Stromal cell of bone marrow (primary cell): ENCODE measurements at regions not wholly inside any gene's neighbourhood (a gene's known extent, or its start where the extent isn't known, plus 50 kb on each side); places are given as distances from the start of the nearest gene placed in this dataset.
"Not testable (repeated sequence)": the region's sequence is repeated elsewhere in the genome, so short reads cannot be mapped to it uniquely, and the experiment has no call there.

Experiments
- DNase-seq: peaks from one replicate; pipeline ENCODE4 v3.0.0-alpha.2; 2012; ENCODE audit warnings: low read depth

DNA sequence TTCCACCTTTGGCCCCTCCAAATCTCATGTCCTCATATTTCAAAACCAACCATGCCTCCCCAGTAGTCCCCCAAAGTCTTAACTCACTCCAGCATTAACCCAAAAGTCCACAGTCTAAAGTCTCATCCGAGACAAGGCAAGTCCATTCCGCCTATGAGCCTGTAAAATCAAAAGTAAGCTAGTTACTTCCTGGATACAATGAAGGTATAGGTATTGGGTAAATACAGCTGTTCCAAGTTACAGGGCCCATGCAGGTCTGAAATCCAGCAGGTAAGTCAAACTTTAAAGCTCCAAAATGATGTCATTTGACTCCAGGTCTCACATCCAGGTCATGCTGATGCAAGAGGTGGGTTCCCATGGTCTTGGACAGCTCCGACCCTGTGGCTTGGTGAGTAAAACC lies 1640.1 kb upstream of the LRRTM3 start:
- not testable (repeated sequence) for DNase-seq

DNA sequence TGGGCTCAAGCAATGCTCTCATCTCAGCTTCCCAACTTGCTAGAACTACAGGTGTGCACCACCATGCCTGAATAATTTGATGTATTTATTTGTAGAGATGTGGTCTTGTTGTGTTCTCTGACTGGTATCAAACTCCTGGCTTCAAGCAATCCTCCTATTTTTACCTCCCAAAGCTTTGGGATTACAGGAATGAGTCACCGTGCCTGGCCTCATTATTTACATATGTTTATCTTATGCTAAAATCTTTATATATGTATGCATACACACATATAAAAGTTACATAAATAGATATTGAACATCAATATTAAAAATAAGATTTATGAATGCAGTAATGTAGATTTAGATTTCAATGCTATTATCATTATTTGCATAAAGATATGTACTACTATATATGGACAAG lies 1634.5 kb upstream of the LRRTM3 start:
- DNase-seq, result no peak

DNA sequence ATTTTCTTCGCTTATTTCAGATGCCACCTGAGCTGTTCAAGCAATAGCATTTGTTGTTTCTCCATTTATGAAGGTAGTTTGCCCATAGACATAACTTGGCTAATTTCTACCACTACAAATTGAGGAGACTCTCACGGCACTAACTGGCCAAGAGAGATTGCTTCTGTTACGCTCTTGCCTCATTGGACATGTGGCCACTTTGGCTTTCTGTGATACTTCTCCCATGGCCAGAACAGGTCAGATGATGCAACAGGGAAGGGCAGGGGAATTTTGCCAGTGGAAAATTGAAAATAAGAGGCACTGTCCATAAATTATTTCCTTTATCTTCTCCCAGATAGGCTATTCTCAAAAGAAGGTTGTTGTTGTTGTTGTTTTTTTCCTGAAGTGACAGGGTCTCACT lies 1633.3 kb upstream of the LRRTM3 start:
- no peak for DNase-seq

DNA sequence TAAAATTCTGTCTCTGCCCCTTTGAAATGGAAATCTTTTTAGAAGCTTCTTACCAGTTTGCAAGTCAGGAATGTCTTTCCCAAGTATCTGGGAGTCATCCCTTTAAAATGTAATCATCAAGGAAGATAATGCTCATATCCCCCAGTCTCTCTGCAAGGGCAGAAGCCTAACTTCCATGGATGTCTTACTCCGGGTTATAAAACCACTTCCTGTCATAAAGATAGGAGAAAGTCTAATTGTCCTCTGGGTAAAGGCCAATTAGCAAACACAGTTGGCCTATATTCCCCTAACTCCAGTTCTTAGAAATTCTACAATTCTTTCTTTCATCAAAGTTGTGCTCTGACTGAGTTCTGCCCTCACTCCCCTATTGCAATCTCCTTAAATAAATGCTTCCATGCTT lies 1631.5 kb upstream of the LRRTM3 start:
- DNase-seq, result no peak

DNA sequence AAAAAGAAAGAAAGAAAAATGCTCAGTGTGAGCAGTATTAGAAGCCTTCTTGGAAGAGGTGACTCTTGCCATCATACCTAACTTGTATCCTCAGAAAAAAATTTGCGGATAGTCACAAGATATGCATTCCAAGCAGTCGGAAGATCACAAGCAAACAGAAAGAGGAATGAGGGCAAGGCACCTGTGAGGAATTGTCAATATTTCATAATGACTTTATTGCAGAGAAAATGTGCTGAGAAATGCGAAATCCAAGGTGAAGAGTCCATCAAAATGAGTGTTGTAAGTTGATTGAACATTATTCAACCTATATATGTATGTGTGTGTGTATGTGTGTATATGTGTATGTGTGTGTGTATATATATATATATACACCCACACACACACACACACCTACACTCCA lies 1624.7 kb upstream of the LRRTM3 start:
- no peak for DNase-seq

DNA sequence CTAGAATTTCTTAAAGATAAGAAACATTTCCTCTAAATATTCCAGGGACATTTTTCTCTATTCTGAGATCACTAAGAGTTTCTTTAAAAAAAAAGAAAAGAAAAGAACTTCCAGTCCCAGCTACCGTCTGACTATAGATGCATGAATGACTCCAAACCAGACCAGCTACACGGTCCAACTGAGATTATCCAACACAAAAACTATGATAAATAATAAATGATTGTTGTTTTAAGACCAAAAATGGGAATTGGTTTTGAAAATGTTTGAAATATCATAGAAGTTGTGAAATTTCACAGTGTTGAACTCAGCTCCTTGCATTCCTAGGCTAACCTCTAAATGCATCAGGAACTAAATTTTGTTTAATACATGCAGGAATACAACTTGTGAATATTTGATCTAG lies 1619.6 kb upstream of the LRRTM3 start:
- DNase-seq, result no peak

DNA sequence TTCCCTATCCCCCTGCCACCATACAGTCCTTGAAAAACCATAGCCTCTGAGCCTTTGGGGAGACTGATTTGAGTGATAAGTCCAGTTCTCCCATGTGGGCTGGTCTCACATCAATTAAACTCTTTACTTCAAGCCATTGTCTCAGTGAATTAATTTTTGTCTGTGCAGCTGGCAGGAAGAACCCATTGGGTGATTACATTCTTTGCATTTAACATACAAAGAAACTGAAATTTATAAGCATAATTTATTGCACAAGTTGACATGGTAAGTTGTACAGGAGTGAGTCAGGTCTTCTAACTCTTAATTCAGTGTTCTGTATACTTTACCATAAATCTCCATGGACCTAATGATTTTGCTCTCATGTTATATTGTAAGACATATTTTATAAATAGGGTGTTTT lies 1613.0 kb upstream of the LRRTM3 start:
- DNase-seq, result no peak

DNA sequence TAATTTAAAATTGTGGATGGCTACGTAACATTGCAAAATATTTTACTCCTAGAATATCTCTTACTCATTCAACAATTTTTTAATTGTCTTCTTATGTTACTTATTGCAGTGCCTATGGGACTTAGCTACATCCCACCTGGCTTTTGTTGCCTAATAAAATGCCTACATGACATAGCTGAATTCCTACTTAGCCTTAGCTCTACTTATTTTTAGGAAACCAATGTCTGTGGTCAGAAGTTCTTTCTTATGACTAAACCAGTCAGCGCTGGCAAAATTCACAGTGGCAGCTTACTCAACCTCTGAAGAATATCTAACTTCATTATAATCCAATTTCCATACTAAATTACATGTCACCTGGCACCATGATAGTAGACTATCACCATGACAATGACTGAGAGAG lies 1612.4 kb upstream of the LRRTM3 start:
- DNase-seq, result peak; percentile 9

DNA sequence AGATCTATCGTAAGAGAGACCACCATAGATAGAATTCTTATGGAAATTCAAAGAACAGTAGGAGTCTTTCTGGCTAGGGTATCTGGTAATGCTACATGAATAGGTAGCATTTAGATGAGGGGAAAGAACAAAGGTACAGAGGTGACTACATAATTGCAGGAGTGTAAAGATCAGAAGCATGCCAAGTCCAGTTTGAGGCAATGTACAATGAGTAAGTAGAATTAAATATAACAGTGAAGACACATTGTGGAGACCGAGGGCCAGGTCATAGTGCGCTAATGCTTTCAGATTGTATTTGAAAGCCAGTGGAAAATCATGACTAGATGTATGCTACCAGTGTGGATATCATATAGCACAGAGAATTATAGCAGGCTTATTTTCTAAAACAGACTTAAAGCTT lies 1611.6 kb upstream of the LRRTM3 start:
- DNase-seq, result no peak

DNA sequence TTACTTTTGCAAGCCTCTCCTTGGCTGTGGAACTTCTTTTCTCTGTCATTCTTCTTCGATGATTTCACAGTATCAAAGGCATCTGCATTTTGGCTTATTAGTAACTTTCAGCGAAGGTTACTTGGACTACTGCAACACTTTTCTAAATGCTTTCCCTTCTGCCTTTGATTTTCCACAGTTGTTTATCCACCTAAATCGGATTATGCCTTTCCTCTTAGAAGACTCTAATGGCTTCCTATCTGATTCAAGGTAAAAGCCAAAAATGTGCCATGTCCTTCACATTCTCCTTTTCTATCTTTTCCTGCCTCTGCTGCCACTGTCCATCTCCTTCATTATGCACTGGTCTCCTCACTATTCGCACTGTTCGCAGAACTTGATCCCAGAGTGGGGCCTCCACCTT lies 1606.3 kb upstream of the LRRTM3 start:
- no peak for DNase-seq

DNA sequence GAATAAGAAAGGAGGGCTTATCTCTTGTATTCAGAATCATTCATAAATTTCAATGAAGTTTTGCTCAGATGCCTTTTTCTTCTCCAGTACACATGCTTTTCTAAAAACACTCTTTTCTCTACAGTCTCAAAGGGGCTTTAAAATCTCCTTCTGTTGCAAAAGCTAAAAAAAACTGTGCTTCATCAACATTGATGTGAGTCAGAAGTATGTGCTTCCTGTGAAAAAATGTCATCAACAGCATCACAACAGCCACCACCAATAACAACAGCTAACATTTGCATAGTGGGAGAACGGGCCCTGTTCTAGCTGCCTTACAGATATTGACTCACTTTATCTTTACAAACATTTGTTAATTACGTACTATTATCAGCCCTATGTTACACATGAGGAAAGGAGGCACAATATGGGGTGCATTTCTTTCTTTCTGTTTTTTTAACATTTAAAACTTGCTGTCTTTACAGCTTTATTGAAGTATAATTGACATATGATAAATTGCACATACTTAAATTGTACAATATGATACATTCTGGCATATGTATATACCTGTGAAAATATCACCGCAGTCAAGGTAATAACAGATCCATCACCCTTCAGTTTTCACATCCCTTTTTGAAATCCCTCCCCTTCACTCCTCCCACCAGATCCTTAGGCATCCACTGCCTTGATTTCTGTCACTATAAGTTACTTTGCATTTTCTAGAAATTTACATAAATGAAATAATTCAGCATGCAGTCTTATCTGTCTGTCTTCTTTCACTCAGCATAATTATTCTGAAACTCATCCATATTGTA lies 1605.4 kb upstream of the LRRTM3 start:
- no peak for DNase-seq

DNA sequence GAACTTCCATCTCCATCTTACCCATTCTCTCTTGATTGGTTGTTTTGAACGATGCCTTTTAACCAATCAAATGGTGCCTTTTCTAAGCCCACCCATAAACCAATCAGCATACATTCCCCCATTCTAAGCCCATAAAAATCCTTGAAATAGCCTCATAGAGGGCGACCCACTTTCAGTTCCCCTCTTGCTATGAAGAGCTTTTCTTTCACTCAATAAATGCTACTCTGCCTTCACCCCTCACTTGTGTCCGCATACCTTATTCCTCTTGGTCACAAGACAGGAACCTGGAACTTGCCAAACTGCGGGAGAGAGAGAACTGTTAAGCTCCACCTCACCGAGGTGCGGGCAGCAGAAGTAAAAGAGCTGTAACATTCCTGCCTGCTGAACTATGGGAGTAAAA lies 1602.0 kb upstream of the LRRTM3 start:
- no peak for DNase-seq

DNA sequence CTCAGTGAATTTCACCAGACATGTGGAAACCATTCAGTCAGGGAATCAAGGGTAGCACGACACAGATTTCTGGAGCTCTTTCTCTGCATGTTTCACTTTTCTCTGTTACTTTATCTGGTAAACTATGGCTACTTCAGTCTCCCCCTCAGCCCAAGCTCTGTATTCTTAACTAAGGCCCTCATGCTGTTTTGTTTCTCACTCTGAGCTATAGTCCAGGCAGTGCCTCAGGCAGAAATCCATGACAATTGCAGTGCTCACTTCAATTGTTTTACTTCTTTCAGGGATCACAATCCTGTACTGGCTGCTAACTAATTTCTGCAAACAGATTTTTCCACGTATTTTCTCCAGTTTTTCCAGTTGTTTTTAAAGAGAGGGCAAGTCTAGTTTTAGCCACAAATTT lies 1599.9 kb upstream of the LRRTM3 start:
- no peak for DNase-seq

DNA sequence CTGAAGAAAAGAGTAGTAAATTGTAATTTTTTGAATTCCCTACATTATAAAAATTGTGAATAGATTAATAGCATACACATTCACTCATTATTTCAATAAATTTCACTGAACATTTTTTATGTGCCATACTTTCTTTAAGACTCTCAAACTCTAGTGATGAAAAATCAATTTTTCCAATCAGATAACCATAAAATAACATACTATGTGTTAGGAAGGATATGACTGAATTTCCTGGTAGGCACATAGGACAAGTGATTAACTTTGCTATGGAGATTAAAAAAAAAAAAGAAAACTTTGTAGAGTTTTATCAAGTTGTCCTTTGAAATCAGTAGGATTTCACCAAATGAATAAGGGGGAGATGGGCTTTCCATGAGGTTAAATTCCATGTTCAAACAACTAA lies 1597.3 kb upstream of the LRRTM3 start:
- DNase-seq, result no peak

DNA sequence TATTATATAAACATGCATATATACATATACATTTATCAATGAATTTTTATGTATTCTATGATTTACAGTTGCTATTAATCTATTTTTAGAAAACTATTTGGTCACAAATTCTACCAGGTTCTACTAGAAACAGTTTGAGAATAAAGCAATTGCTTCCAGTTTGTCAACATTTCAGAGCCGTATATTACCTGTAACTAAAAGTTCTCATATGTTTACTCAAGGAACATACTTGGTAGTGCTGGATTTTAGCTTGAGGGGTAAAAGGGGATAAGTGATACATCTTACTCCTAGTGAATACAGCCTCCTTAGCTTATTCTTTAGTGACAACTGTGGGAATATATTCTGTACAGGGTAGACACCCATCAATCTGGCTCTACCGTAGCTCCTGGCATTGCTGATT lies 1590.5 kb upstream of the LRRTM3 start:
- DNase-seq, result no peak

DNA sequence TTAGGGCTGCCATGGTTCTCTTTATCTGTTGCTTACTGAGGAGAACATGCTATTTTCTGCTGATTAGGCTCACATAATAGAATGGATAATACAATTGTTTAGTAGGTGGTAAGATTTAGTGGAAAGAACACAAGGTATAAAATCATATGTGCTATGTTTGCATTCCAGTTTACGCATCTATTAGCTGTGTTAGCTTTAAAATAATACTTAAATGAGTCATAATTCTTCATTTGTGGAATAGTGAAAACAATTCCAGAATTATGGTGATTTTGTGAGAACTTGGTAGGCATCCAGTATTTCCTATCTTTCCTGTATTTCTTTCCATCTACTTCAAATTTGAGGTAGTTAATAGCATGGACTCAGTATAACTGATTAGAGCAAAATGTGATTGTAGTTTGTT lies 1585.5 kb upstream of the LRRTM3 start:
- no peak for DNase-seq

DNA sequence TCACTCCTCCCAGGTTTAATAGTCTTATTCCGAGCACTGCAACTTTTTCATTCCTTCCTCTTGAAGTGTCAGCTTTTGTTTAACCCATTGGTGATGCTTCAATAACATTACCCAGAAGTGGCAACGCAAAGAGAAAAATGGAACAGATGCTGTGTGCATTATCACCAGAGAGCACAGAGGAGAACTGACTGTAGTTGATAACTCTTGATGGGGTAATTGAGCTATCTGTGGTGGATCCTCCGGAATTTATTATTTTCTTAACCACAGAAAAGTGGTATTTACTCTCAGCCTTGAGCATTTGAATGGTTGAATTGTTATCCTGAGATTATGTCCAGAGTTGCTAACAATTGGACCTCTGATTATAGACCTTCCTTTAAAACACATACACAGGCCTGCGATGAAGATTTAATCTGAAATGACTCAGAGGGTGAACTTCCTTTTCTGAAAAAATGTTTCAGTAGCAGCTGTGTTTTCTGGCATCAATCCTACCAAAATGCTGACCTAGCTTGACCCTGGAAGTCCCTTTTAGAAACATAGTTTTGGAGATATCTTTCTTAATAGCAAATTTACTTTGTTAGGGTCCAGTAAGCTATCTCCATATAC lies 1584.4 kb upstream of the LRRTM3 start:
- DNase-seq, result peak; percentile 13

DNA sequence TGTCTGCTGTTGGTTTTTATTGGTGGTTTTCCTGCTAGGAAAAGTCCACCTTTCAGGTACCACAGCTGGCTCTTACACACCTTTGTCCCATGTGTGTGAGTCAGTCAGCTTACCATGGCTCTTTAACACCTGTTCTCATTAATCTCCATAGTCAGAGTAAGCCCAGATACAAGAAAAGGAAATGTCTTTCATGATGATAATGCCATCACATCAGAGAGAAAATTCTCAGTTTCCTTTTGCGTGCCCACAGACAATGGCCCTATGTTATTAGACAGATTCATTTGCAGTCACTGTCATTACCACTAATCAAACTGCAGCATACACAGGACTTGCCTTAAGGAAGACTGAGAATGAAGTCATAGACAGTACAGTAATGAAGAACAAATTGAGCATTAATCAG lies 1583.6 kb upstream of the LRRTM3 start:
- DNase-seq, result no peak

DNA sequence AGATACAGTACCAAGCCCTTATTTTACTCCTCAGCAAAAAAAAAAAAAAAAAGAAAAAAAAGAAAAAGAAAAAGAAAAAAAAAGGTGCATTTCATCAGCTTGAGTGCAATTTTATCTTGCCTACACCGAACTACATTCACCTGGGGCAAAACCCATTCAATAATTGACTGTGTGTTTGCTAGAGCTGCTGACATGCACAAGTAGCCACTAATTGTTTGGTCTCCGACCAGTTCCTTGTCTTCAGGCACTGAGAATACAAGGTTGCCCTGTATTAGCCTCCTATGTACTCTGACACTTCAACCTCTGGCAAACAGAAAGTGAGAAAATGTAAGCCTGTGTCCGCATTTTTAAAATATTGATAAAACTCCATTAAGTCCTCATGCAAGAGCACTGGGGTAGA lies 1579.4 kb upstream of the LRRTM3 start:
- DNase-seq, result no peak

DNA sequence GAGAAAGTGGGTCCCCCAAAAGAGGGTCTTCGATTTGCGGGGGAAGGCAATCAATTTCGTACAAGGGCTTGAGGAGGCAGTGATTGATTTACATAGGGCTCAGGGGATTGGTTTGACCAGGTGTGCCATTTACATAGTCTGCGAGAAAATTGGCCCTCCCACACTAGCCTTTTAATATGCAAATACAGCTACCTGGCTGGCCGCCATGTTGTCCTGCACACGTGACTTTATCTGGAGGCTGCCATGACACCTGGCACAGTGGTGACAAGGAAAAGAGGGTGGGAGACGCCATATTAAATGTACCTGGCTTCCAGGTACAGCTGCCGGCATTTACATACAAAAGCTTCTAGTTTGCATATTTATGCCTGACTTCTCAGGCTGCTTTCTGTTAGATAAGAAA lies 1577.2 kb upstream of the LRRTM3 start:
- DNase-seq, result no peak

DNA sequence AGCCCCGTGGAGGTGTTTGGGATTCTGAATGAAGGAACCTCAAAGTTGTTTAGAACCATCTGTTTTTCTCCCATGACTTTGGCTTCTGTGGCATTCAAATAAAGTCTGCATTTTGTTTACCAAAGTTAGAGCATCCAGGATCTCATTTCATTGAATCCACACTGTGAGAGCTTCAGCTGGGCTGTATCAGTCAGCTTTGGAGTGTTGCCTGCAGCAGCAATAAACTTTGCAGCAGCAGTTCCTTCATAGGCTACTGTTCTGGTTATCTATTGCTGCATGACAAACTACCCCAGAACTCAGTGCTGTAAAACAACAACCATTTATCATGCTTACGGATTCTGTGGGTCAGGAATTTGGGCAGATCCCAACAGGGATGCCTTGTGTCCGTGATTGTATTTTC lies 1575.2 kb upstream of the LRRTM3 start:
- DNase-seq, result no peak

DNA sequence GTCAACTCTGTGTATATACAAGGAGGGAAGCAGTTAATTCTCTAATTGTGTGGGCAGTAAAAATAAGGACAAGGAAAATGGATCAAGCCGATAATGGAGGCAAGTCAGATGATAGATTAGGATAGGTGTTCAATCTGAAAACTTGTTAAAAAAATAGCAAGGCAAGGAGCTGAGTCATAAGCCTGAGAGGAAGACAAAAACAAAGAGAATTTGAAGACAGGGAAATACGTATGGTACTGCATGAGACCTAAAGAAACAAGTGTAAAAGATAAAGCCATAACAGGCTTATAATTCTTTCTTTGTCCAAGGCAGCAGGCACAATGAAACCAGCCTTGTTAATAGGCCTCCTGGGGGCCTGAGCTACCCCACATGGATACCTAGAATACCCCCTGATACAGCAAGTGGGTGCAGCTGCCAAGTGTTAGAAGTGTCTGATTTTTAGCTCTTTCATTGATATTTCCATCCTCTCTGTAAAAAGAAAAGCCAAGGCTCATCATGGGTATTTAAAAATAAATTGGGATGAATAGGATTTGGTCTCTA lies 1570.6 kb upstream of the LRRTM3 start:
- DNase-seq, result no peak

DNA sequence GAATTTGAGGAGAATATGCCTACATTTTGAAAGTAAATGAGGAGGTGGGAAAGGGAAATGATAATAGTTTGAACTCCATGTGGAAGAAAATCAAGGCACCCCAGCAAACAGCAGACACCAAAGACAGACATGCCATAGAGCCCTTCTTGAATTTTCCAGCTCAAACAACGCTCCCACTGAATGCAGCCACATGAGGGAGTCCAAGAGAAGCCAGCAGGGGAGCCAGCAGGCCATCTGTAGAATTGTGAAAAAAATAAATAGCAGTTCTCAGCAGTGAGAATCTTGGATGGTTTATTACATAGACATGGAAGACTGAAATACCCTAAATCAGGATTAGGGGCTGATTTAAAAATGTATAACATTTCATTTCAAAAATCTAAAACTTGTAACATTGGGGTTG lies 1567.3 kb upstream of the LRRTM3 start:
- DNase-seq, result peak; percentile 6

DNA sequence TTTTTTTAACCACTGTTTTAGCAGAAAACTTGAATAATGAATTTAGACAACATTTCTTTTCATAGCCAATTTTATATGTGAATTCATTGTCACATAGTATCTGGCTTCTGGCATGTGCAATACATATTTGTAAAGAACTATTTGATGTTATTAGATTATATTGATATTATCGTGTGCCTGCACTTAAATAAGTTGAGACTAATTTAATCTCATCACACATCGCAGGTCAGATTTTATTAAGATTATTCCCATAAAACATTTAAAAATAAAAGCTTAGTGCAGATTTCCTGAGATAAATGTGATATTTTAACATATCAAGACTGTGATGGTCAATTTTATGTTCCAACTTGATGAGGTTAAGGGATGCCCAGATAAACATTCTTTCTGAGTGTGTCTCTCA lies 1565.3 kb upstream of the LRRTM3 start:
- no peak for DNase-seq
